Limb (tissue), 2 donors: ENCODE measurements at regions not wholly inside any gene's neighbourhood (a gene's known extent, or its start where the extent isn't known, plus 50 kb on each side); places are given as distances from the start of the nearest gene placed in this dataset.

Experiments
- DNase-seq, 2 donors: peaks; one replicate each; pipeline ENCODE4 v3.0.0-alpha.2; 2016; ENCODE audit errors: extremely low spot score in 2 of 2

- DNase-seq: no peak
These were observed 611.0 kb downstream of the NSUN3 start for GRCh38 chr3:94673876-94674275.

- DNase-seq: no peak
These were observed 623.3 kb downstream of the NSUN3 start for GRCh38 chr3:94686208-94686607.

GRCh38 chr3:94693997-94694640 lies 631.3 kb downstream of the NSUN3 start:
- no peak for DNase-seq

- DNase-seq: no peak
These were observed 632.0 kb downstream of the NSUN3 start for GRCh38 chr3:94694894-94695293.

GRCh38 chr3:94704467-94704866 lies 641.6 kb downstream of the NSUN3 start:
- DNase-seq: no peak

GRCh38 chr3:94709249-94709902 lies 646.5 kb downstream of the NSUN3 start:
- no peak for DNase-seq

GRCh38 chr3:94714194-94714593 lies 651.3 kb downstream of the NSUN3 start:
- no peak for DNase-seq

- no peak for DNase-seq
These were observed 653.6 kb downstream of the NSUN3 start for GRCh38 chr3:94716326-94717018.

GRCh38 chr3:94734206-94734605 lies 671.3 kb downstream of the NSUN3 start:
- no peak for DNase-seq

GRCh38 chr3:94735354-94735753 lies 672.5 kb downstream of the NSUN3 start:
- DNase-seq: no peak

GRCh38 chr3:94737116-94737515 lies 674.3 kb downstream of the NSUN3 start:
- no peak for DNase-seq

- DNase-seq: no peak
These were observed 676.6 kb downstream of the NSUN3 start for GRCh38 chr3:94739420-94739819.

- no peak for DNase-seq
These were observed 695.9 kb downstream of the NSUN3 start for GRCh38 chr3:94758751-94759150.

- no peak for DNase-seq
These were observed 709.5 kb downstream of the NSUN3 start for GRCh38 chr3:94772402-94772801.

- DNase-seq: no peak
These were observed 712.9 kb downstream of the NSUN3 start for GRCh38 chr3:94775746-94776145.

- no peak for DNase-seq
These were observed 713.6 kb downstream of the NSUN3 start for GRCh38 chr3:94776401-94776915.

- no peak for DNase-seq
These were observed 715.4 kb downstream of the NSUN3 start for GRCh38 chr3:94778289-94778688.

GRCh38 chr3:94778814-94779494 lies 716.1 kb downstream of the NSUN3 start:
- DNase-seq: no peak

- DNase-seq: no peak
These were observed 716.8 kb downstream of the NSUN3 start for GRCh38 chr3:94779699-94780098.

GRCh38 chr3:94784274-94784673 lies 721.4 kb downstream of the NSUN3 start:
- DNase-seq: no peak

- DNase-seq: no peak
These were observed 724.2 kb downstream of the NSUN3 start for GRCh38 chr3:94787066-94787465.

- DNase-seq: peak in 1 of 2 donors; percentile 15
These were observed 724.9 kb downstream of the NSUN3 start for GRCh38 chr3:94787734-94788270.
